Panc1 (cell line): ENCODE measurements at regions not wholly inside any gene's neighbourhood (a gene's known extent, or its start where the extent isn't known, plus 50 kb on each side); places are given as distances from the start of the nearest gene placed in this dataset.

ENCODE experiments used
- POLR2AphosphoS5 ChIP-seq: IDR thresholded peaks from 2 replicates; pipeline ENCODE4 v1.6.1; 2012; ENCODE audit warnings: mild to moderate bottlenecking, low read depth, low read length, moderate library complexity
- TCF7L2 ChIP-seq: IDR thresholded peaks from 2 replicates; pipeline ENCODE4 v1.6.1; 2011; ENCODE audit warnings: mild to moderate bottlenecking, low read depth, low read length, inconsistent platforms
- TF ChIP-seq, protein P1 (sequence below): fragments of 450-650 bp; IDR thresholded peaks from 2 replicates; pipeline ENCODE4 v1.5.1; 2017; ENCODE audit warnings: mild to moderate bottlenecking

DNA sequence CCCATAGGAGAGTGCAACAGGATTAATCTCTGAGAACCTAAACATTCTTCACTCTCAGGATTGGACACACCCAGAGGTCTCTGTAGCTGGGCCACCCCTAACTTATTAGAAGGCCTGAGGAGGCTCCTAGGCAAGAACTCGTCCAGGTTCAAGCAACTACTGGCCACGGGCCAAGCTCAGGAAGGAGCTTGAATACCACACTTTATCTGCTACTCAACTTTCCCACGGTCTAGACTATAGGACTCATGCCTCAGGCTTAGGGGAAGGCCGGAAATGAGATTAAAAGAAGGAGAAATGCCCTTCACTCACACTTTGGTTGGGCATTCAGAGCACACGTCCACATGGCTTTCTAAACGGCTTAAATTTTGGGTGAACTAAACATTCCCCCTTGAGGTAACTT, 142.8 kb upstream of the PHYHIPL start:
- TF ChIP-seq POLR2AphosphoS5 (no peak), TCF7L2 (no peak)
- TF ChIP-seq, protein P1, sequence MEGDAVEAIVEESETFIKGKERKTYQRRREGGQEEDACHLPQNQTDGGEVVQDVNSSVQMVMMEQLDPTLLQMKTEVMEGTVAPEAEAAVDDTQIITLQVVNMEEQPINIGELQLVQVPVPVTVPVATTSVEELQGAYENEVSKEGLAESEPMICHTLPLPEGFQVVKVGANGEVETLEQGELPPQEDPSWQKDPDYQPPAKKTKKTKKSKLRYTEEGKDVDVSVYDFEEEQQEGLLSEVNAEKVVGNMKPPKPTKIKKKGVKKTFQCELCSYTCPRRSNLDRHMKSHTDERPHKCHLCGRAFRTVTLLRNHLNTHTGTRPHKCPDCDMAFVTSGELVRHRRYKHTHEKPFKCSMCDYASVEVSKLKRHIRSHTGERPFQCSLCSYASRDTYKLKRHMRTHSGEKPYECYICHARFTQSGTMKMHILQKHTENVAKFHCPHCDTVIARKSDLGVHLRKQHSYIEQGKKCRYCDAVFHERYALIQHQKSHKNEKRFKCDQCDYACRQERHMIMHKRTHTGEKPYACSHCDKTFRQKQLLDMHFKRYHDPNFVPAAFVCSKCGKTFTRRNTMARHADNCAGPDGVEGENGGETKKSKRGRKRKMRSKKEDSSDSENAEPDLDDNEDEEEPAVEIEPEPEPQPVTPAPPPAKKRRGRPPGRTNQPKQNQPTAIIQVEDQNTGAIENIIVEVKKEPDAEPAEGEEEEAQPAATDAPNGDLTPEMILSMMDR, result no peak
